ENCODE measurements at regions not wholly inside any gene's neighbourhood (a gene's known extent, or its start where the extent isn't known, plus 50 kb on each side); places are given as distances from the start of the nearest gene placed in this dataset.

- no peak for TF ChIP-seq EZH2phosphoT487 (IDR thresholded peaks at IDR 0.05; ENCODE audit: insufficient read depth, low read depth)
- no peak for TF ChIP-seq EZH2 (IDR thresholded peaks at IDR 0.05; ENCODE audit: insufficient read depth, poor library complexity, severe bottlenecking)
Measured at GRCh38 chr10:33643042-33643441, 308.6 kb upstream of the NRP1 start.
